GM19023 (cell line): ENCODE measurements at regions not wholly inside any gene's neighbourhood (a gene's known extent, or its start where the extent isn't known, plus 50 kb on each side); places are given as distances from the start of the nearest gene placed in this dataset.
"Not testable (repeated sequence)": the region's sequence is repeated elsewhere in the genome, so short reads cannot be mapped to it uniquely, and the experiment has no call there.

Experiments
- ATAC-seq: cut with Tn5 transposase; IDR thresholded peaks from one replicate; pipeline ENCODE4 v1.9.1; 2021; ENCODE audit warnings: mild to moderate bottlenecking, moderate library complexity; ENCODE audit not compliant: unreplicated experiment

- ATAC-seq = no peak
These were observed 146.1 kb upstream of the SLC44A1 start for GRCh38 chr9:105098370-105098769.

DNA sequence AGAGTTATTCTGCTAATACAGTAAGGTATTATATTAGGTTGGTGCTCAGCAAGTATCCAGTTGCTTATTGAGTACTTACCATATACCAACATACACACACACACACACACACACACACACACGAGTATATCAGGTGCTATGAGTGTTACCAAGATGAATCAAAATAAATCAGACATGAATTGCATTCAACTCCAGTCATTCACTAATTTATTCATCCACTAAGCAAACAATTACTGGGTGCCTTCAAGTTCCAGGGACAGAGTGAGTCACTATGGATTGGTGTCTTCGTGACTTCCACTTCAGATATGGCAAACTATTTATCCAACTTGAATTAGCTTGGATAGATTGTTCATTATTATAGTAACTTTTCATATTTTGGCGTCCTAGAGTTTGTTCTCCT is 140.7 kb upstream of the SLC44A1 start:
- ATAC-seq = no peak

GRCh38 chr9:105114318-105114717 is 130.1 kb upstream of the SLC44A1 start:
- ATAC-seq = no peak

DNA sequence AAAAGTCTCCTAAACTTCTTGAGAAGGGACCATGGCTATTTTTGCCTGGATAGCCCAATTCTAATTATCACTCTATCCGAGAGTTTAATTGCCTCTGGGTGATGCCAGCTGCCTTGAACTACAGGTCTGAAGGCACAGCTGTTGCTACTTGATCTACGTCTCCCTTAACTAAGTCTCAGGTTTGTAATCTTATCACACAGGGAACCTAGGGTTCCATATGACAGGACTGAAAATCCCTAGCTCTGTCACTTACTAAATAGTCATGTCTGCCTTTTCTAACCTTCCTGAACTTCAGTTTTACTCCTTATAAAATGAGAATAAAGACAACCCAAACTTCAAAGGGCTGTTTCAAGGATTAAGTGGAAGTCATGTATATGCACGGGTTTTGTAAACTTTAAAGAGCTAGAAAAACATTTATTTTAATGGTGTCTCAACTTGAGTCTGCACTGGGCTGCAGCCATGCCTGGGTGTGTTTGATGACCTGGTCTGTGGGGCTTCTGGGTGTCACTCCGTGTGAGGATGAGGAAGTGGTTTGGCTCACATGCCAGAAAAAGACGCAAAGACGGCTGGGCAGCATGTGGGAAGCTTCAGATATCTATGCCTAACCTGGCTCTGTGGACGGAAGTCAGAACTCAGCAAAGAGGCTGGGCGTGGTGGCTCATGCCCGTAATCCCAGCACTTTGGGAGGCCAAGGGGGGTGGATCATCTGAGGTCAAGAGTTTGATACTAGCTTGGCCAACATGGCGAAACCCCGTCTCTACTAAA is 129.3 kb upstream of the SLC44A1 start:
- ATAC-seq = peak; percentile 70

GRCh38 chr9:105116052-105116868 is 128.2 kb upstream of the SLC44A1 start:
- no peak for ATAC-seq

GRCh38 chr9:105117234-105117633 is 127.2 kb upstream of the SLC44A1 start:
- no peak for ATAC-seq

- no peak for ATAC-seq
These were observed 125.8 kb upstream of the SLC44A1 start for GRCh38 chr9:105118636-105119035.

- no peak for ATAC-seq
These were observed 125.3 kb upstream of the SLC44A1 start for GRCh38 chr9:105119156-105119555.

- ATAC-seq = no peak
These were observed 122.5 kb upstream of the SLC44A1 start for GRCh38 chr9:105121861-105122430.

GRCh38 chr9:105124598-105124997 is 119.9 kb upstream of the SLC44A1 start:
- not testable (repeated sequence) for ATAC-seq

GRCh38 chr9:105126226-105126625 is 118.2 kb upstream of the SLC44A1 start:
- no peak for ATAC-seq

- peak; percentile 91 for ATAC-seq
These were observed 116.6 kb upstream of the SLC44A1 start for GRCh38 chr9:105127863-105128220.

GRCh38 chr9:105128908-105129600 is 115.4 kb upstream of the SLC44A1 start:
- ATAC-seq = no peak

GRCh38 chr9:105129731-105130130 is 114.7 kb upstream of the SLC44A1 start:
- no peak for ATAC-seq

DNA sequence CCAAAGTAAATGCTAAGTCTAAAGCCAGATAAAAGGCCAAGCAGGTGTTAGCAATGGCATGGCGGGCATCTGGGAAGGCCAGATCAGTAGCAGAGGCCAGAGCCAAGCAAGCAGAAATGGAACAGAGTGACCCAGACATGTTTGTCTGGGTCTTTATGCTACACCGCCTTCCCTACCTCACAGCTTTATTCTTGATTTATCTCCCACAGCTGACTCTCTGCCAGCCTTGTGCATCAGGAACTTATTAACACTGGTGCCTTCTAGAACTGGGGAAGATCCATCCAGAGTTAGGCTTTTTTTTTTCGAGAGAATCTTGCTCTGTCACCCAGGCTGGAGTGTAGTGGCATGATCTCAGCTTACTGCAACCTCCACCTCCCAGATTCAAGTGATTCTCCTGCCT is 112.5 kb upstream of the SLC44A1 start:
- no peak for ATAC-seq

DNA sequence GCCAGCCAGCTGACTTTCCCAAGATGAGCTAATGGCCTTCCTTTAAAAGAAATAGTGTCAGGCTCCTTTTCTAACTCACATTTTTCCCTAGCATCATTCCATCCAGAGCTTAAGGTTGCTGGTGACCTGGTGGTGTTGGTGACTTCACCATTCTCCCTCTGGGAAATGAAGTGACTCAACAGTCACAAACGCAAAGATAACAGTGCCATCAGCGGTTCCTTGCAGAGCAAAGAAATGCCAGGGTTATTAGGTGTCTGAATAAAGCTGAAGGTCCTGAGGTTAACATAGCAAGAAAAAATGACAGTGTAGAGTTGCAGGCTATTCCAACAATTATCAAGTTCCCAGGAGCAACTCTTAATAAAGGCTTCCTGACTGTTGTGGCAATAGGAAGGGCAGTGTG is 111.8 kb upstream of the SLC44A1 start:
- ATAC-seq = no peak

DNA sequence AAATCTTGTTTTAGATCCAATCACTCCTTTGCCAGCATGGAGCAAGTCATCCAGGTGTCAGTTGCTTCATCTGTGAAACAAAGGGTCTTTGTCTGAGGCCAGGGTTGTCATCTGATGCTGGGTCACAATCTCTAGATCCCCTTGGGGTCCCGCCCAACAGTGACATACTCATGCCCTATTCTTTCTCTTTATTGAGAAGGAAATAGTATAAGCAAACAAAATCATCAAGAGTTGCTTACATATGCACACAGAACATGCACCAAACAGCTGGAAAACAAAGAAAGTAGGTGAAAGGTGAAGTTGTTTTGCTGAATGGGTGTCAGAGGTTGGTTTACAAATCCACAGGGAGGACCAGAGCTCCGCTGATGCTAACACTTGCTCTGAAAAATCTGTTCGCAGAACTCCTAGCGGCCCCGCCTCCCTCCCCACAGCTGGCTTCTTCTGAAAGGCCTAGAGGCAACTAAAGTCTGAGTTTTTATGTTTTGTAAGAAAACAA is 106.1 kb upstream of the SLC44A1 start:
- no peak for ATAC-seq

- ATAC-seq = peak; percentile 91
These were observed 103.1 kb upstream of the SLC44A1 start for GRCh38 chr9:105141146-105141975.

DNA sequence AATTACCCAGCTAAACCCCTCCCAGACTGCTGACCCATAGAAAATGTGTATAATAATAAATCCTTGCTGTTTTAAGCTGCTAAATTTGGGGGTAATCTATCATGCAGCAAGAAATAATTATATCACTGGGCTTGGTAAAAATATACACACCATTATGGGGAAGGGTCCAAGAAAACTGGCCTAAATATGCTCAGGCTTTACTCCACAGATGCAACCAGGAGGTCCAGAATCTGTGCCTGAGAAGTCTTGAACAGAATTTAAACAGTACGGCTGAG is 102.5 kb upstream of the SLC44A1 start:
- no peak for ATAC-seq

- ATAC-seq = no peak
These were observed 101.9 kb upstream of the SLC44A1 start for GRCh38 chr9:105142406-105143135.
